H1 (cell line): ENCODE measurements at regions not wholly inside any gene's neighbourhood (a gene's known extent, or its start where the extent isn't known, plus 50 kb on each side); places are given as distances from the start of the nearest gene placed in this dataset.

ENCODE experiments used
- CTCF ChIA-PET: fragments of 300-600 bp; sonication (Branson Sonifier 250); formaldehyde crosslinking; loops from one replicate; lab custom pipeline; 2021; ENCODE audit not compliant: partially characterized antibody; lab: Charles Lee
- POLR2A ChIA-PET: fragments of 300-600 bp; sonication (Branson Sonifier 250); formaldehyde crosslinking; loops from one replicate; lab custom pipeline; 2021; ENCODE audit warnings: inconsistent platforms; ENCODE audit not compliant: partially characterized antibody; lab: Charles Lee
- DNase-seq, 2 experiments: peaks; one replicate each; pipeline versions ENCODE4 v3.0.0 to v3.0.0-alpha.2; 2010 to 2022; ENCODE audit warnings: low spot score in 2 of 2, low read depth in 1 of 2, mixed read lengths in 1 of 2
- FAIRE-seq: peaks from 2 replicates; lab custom pipeline; 2011; peaks lifted over from hg19 to GRCh38; lab: Jason Lieb, UNC
- H2AFZ ChIP-seq: 2 replicates; pipeline ENCODE4 v1.8.1; 2012; ENCODE audit warnings: low read length, inconsistent platforms
- H2AK5ac ChIP-seq: 2 replicates; pipeline ENCODE4 v1.6.1; 2013; ENCODE audit warnings: low read depth, low read length
- H2BK120ac ChIP-seq: replicated peaks from 2 replicates; pipeline ENCODE3; 2013; ENCODE audit warnings: low read depth, low read length, inconsistent platforms
- H2BK12ac ChIP-seq: 2 replicates; pipeline ENCODE4 v1.6.1; 2013; ENCODE audit warnings: low read depth, low read length
- H2BK15ac ChIP-seq: 2 replicates; pipeline ENCODE4 v1.6.1; 2013; ENCODE audit warnings: low read length
- H2BK20ac ChIP-seq: 2 replicates; pipeline ENCODE4 v1.6.1; 2013; ENCODE audit warnings: low read length
- H2BK5ac ChIP-seq: 2 replicates; pipeline ENCODE4 v1.6.1; 2013; ENCODE audit warnings: low read depth, low read length
- H3K14ac ChIP-seq: 2 replicates; pipeline ENCODE4 v1.6.1; 2013; ENCODE audit warnings: inconsistent platforms; ENCODE audit not compliant: insufficient read length
- H3K18ac ChIP-seq: 2 replicates; pipeline ENCODE4 v1.6.1; 2013; ENCODE audit warnings: low read length; ENCODE audit errors: extremely low read depth
- H3K23ac ChIP-seq: 2 replicates; pipeline ENCODE4 v1.6.1; 2013; ENCODE audit warnings: inconsistent platforms; ENCODE audit not compliant: insufficient read length
- H3K23me2 ChIP-seq: 2 replicates; pipeline ENCODE4 v1.6.1; 2013; ENCODE audit warnings: low read depth, low read length
- H3K27ac ChIP-seq: 2 replicates; pipeline ENCODE4 v1.6.1; 2011; ENCODE audit warnings: low read depth, low read length, inconsistent platforms
- H3K27me3 ChIP-seq, 4 experiments: replicated peaks in 1 of 4; 1 replicate in 1 of 4; 2 replicates in 3 of 4; pipeline versions ENCODE4 v1.6.1 to v1.8.1; 2011 to 2013; ENCODE audit warnings: low read length in 3 of 4, mild to moderate bottlenecking in 3 of 4, inconsistent platforms in 2 of 4, mixed read lengths in 2 of 4, moderate library complexity in 1 of 4; ENCODE audit not compliant: control insufficient read depth in 3 of 4, insufficient read depth in 3 of 4; ENCODE audit errors: extremely low read depth in 1 of 4
- H3K36me3 ChIP-seq, 4 experiments: 2 replicates each; pipeline versions ENCODE4 v1.6.1 to v1.8.1; 2011 to 2013; ENCODE audit warnings: mild to moderate bottlenecking in 4 of 4, low read length in 3 of 4, moderate library complexity in 2 of 4, control low read depth in 1 of 4, inconsistent platforms in 1 of 4; ENCODE audit not compliant: insufficient read depth in 4 of 4, control insufficient read depth in 2 of 4
- H3K4ac ChIP-seq: replicated peaks from 2 replicates; pipeline ENCODE3; 2013; ENCODE audit warnings: low read length, low read depth, mixed read lengths, inconsistent platforms; ENCODE audit not compliant: insufficient read length
- H3K4me1 ChIP-seq, 4 experiments: replicated peaks in 1 of 4; 1 replicate in 1 of 4; 2 replicates in 3 of 4; pipeline versions ENCODE4 v1.6.1 to v1.8.1; 2011 to 2013; ENCODE audit warnings: low read length in 3 of 4, inconsistent platforms in 2 of 4, mixed read lengths in 1 of 4; ENCODE audit not compliant: insufficient read depth in 4 of 4, control insufficient read depth in 3 of 4
- H3K4me2 ChIP-seq, 2 experiments: 2 replicates each; pipeline versions ENCODE4 v1.6.1 to v1.8.1; 2011 to 2013; ENCODE audit warnings: low read depth in 2 of 2, low read length in 2 of 2, control low read depth in 1 of 2, inconsistent platforms in 1 of 2, mild to moderate bottlenecking in 1 of 2; ENCODE audit not compliant: insufficient read depth in 1 of 2
- H3K4me3 ChIP-seq, 4 experiments: fragments of 200-600, 300-600 bp in 1 of 4; sonication (generic), shearing (Covaris generic), sonication (Bioruptor Twin) in 1 of 4; 2 replicates each; pipeline versions ENCODE4 v1.5.1 to v1.8.1; 2011 to 2016; ENCODE audit warnings: low read length in 4 of 4, low read depth in 3 of 4, control low read depth in 2 of 4, inconsistent platforms in 2 of 4, mild to moderate bottlenecking in 2 of 4, mixed read lengths in 1 of 4, moderate library complexity in 1 of 4; ENCODE audit not compliant: insufficient read depth in 2 of 4; ENCODE audit errors: extremely low read depth in 1 of 4
- H3K56ac ChIP-seq: replicated peaks from 2 replicates; pipeline ENCODE3; 2013; ENCODE audit warnings: low read depth, mild to moderate bottlenecking, mixed read lengths, low read length, inconsistent platforms; ENCODE audit not compliant: insufficient read length
- H3K79me1 ChIP-seq: 2 replicates; pipeline ENCODE4 v1.6.1; 2013; ENCODE audit warnings: low read depth, low read length, control low read depth
- H3K79me2 ChIP-seq, 2 experiments: 2 replicates each; pipeline versions ENCODE4 v1.6.1 to v1.8.1; 2012 to 2013; ENCODE audit warnings: low read length in 2 of 2, mild to moderate bottlenecking in 2 of 2, inconsistent platforms in 1 of 2; ENCODE audit not compliant: insufficient read depth in 2 of 2, control insufficient read depth in 1 of 2
- H3K9ac ChIP-seq, 4 experiments: replicated peaks in 1 of 4; 1 replicate in 1 of 4; 2 replicates in 3 of 4; pipeline versions ENCODE4 v1.6.1 to v1.8.1; 2011 to 2013; ENCODE audit warnings: low read depth in 3 of 4, low read length in 3 of 4, control low read depth in 2 of 4, mild to moderate bottlenecking in 2 of 4, moderate library complexity in 2 of 4, inconsistent platforms in 1 of 4; ENCODE audit errors: extremely low read depth in 1 of 4
- H3K9me3 ChIP-seq, 2 experiments: 2 replicates each; pipeline versions ENCODE4 v1.6.1 to v1.8.1; 2012 to 2013; ENCODE audit warnings: mild to moderate bottlenecking in 2 of 2, moderate library complexity in 2 of 2, control low read depth in 1 of 2, inconsistent platforms in 1 of 2, low read depth in 1 of 2, low read length in 1 of 2, mixed read lengths in 1 of 2; ENCODE audit not compliant: insufficient read depth in 2 of 2
- H4K20me1 ChIP-seq, 2 experiments: replicated peaks in 1 of 2; 2 replicates each; pipeline versions ENCODE3 to v1.8.1; 2011 to 2013; ENCODE audit warnings: inconsistent platforms in 2 of 2, low read length in 2 of 2, mild to moderate bottlenecking in 1 of 2; ENCODE audit not compliant: insufficient read depth in 2 of 2, control insufficient read depth in 1 of 2
- H4K5ac ChIP-seq: 2 replicates; pipeline ENCODE4 v1.6.1; 2013; ENCODE audit warnings: low read length, low read depth, mixed read lengths, inconsistent platforms; ENCODE audit not compliant: insufficient read length
- H4K8ac ChIP-seq: 2 replicates; pipeline ENCODE4 v1.8.0; 2013; ENCODE audit warnings: mild to moderate bottlenecking, moderate library complexity, low read length, inconsistent platforms; ENCODE audit not compliant: insufficient read depth; ENCODE audit errors: extremely low read depth
- H4K91ac ChIP-seq: replicated peaks from 2 replicates; pipeline ENCODE3; 2013; ENCODE audit warnings: low read length, mixed read lengths, inconsistent platforms; ENCODE audit not compliant: insufficient read length
- EGR1 ChIP-seq: IDR thresholded peaks from 2 replicates; pipeline ENCODE4 v1.6.1; 2011; ENCODE audit warnings: low read depth, low read length, borderline replicate concordance
- MAFK ChIP-seq: IDR thresholded peaks from 2 replicates; pipeline ENCODE4 v1.6.1; 2012; ENCODE audit warnings: low read depth, mild to moderate bottlenecking, improper control_type of control experiment, low read length
- NANOG ChIP-seq: IDR thresholded peaks from 2 replicates; pipeline ENCODE4 v1.6.1; 2011; ENCODE audit warnings: low read length, low read depth, mild to moderate bottlenecking, inconsistent platforms; ENCODE audit not compliant: insufficient read depth, poor library complexity, severe bottlenecking
- POU5F1 ChIP-seq: IDR thresholded peaks from 2 replicates; pipeline ENCODE4 v1.6.1; 2011; ENCODE audit warnings: low read depth, mild to moderate bottlenecking, low read length, moderate library complexity
- SIN3A ChIP-seq, 2 experiments: IDR thresholded peaks in 1 of 2; conservative IDR thresholded peaks in 1 of 2; 2 replicates each; pipeline ENCODE4 v1.6.1; 2011 to 2012; ENCODE audit warnings: low read length in 2 of 2, improper control_type of control experiment in 1 of 2, low read depth in 1 of 2, mild to moderate bottlenecking in 1 of 2
- WGBS, 2 experiments: shearing (Covaris generic) in 1 of 2; methylation state at CpG; one replicate each; pipeline versions ENCODE4 v1.1.6 to v1.1.7; 2013 to 2015; ENCODE audit warnings: low lambda C conversion rate in 2 of 2, mixed read lengths in 2 of 2, inconsistent platforms in 1 of 2, low coverage in 1 of 2, missing lambda C conversion rate in 1 of 2; ENCODE audit not compliant: insufficient replicate concordance in 2 of 2, insufficient coverage in 1 of 2, insufficient read length in 1 of 2; ENCODE audit errors: extremely low coverage in 1 of 2, missing lambda C conversion rate in 1 of 2; 5-methylcytosine and 5-hydroxymethylcytosine counted together
- TF ChIP-seq, protein P1 (sequence below): IDR thresholded peaks from 2 replicates; pipeline ENCODE4 v1.6.1; 2012; ENCODE audit warnings: inconsistent platforms

DNA sequence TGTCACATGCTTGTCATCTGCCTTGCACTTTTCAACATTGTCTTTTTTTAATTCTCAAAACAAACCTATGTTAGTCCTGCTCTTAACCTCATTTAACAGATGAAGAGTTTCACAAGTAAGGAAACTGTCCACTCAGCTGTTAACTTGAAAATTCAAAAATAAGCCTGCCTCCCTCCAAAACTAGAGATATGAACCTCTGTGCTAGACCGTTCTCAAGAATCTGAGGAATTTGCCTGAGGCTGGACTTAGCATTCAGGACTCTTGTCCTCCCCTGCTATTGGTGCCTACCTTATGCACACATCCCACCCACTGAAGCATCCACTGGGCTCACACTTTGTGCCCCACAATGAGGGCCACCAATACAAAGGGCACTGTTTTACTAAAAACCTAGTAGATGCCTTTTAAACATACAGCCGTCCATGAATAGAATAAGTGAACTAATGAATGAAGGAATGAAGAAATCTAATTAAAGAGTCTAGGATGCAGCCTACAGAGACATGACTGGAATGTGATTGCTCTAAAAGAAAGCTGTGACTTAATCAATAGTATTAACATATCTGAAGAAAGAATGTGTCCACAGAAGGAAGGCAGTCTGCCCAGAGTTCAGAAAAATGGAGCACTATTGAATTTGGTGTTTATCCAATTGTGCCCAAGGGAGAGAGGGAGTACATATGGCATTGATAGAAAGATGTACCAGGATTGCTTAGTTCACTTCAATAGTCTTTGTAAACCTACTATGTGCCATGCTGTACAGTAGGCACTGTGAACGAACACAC is 238.5 kb downstream of the SPTSSA start:
- CTCF ChIA-PET: interaction anchor here (0.8 to 1.8 kb wide), 5 partner anchors 11 to 383 kb away, joined by 3 to 9 read pairs (median 4); no protein-coding TSS in a partner anchor
- no peak for FAIRE-seq

More for the DNA sequence above, 238.5 kb downstream of the SPTSSA start:
- Histone ChIP-seq H2BK120ac (no peak overlapping the region), H3K56ac (no peak overlapping the region), H3K79me1 (no peaks in the 10 kb centered on the region; the same call in 1 of the 2 replicates), H4K5ac (no peak overlapping the region), H3K27ac (no peak overlapping the region), H3K27me3 (no peaks in the 10 kb centered on the region), H3K23me2 (no peaks in the 10 kb centered on the region), H3K4me2 (peak overlapping the region in 1 of 2 experiments; percentile 15; a peak in 1 of 4 replicates), H3K36me3 (no peaks in the 10 kb centered on the region), H4K8ac (no peak overlapping the region), H3K14ac (no peak overlapping the region), H3K23ac (no peak overlapping the region), H3K18ac (no peak overlapping the region), H4K20me1 (no peaks in the 10 kb centered on the region), H4K91ac (peak overlapping the region; percentile 27), H3K9ac (no peak overlapping the region), H3K79me2 (no peaks in the 10 kb centered on the region)
- no peak for DNase-seq
- POLR2A ChIA-PET: no interaction called here
- TF ChIP-seq NANOG (no peak), POU5F1 (no peak), EGR1 (no peak), SIN3A (conservative IDR thresholded peaks at IDR 0.05 in 1 of 2, IDR thresholded peaks at IDR 0.05 in 1 of 2; ENCODE audit: low read depth in 1 of 2, low read length in 2 of 2) (no peak), MAFK (no peak)
- TF ChIP-seq, protein P1, sequence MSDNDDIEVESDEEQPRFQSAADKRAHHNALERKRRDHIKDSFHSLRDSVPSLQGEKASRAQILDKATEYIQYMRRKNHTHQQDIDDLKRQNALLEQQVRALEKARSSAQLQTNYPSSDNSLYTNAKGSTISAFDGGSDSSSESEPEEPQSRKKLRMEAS: no peak
- TF ChIP-seq, all 59 proteins: peak for 0
- Histone ChIP-seq H3K9me3 (no peaks in the 10 kb centered on the region), H2BK15ac (no peak overlapping the region), H3K4ac (no peak overlapping the region), H2AK5ac (0 out of 2 replicates have a peak overlapping the region, but pooled peaks have one; percentile 17), H2BK20ac (no peak overlapping the region; the same call in 1 of the 2 replicates), H3K4me3 (no peak overlapping the region), H2BK12ac (peak overlapping the region; percentile 93), H2AFZ (no peak overlapping the region), H3K4me1 (peaks cover 0 to 6% (median 1%) of the 10 kb centered on the region in 4 experiments; a peak in 3 of 7 replicates), H2BK5ac (no peak overlapping the region)
- 75% methylated on average over 3 of the region's 3 CpGs; no CpG with 5 or more reads in 1 of the 2 experiments for WGBS, 2 experiments
